ENCODE measurements at regions not wholly inside any gene's neighbourhood (a gene's known extent, or its start where the extent isn't known, plus 50 kb on each side); places are given as distances from the start of the nearest gene placed in this dataset.
"Not testable (repeated sequence)": the region's sequence is repeated elsewhere in the genome, so short reads cannot be mapped to it uniquely, and the experiment has no call there.

DNA sequence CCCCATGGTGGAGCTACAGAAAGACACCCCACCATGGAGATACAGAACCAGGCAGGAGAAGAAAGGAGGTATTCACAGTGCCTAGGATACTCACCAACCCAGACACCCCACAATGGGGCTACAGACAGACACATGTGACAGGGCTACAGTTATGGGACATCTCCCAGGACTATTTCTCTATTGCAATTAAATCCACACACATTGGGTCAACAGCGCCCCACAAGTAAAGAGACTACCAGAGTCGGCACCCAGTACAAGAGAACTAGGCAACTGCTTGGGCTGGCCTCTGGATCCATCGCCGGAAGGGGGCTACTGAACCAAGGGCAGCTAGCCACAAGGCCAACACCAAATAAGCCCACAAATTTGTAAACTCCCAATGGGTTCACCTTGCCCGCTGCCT, 310.1 kb upstream of the NCKAP5 start:
- no peak overlapping the region for H3K4me3 ChIP-seq (ENCODE audit: low read depth, low read length)
- TF ChIP-seq, protein P1, sequence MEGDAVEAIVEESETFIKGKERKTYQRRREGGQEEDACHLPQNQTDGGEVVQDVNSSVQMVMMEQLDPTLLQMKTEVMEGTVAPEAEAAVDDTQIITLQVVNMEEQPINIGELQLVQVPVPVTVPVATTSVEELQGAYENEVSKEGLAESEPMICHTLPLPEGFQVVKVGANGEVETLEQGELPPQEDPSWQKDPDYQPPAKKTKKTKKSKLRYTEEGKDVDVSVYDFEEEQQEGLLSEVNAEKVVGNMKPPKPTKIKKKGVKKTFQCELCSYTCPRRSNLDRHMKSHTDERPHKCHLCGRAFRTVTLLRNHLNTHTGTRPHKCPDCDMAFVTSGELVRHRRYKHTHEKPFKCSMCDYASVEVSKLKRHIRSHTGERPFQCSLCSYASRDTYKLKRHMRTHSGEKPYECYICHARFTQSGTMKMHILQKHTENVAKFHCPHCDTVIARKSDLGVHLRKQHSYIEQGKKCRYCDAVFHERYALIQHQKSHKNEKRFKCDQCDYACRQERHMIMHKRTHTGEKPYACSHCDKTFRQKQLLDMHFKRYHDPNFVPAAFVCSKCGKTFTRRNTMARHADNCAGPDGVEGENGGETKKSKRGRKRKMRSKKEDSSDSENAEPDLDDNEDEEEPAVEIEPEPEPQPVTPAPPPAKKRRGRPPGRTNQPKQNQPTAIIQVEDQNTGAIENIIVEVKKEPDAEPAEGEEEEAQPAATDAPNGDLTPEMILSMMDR (IDR thresholded peaks at IDR 0.05; ENCODE audit: low read depth, low read length, missing control alignments): no peak
- no peak for DNase-seq (ENCODE audit: low read depth)

GRCh38 chr2:133879703-133880102, 311.4 kb upstream of the NCKAP5 start:
- H3K4me3 ChIP-seq (ENCODE audit: low read depth, low read length): no peak overlapping the region
- DNase-seq (ENCODE audit: low read depth): no peak
- TF ChIP-seq, protein P1 (IDR thresholded peaks at IDR 0.05; ENCODE audit: low read depth, low read length, missing control alignments): no peak

DNA sequence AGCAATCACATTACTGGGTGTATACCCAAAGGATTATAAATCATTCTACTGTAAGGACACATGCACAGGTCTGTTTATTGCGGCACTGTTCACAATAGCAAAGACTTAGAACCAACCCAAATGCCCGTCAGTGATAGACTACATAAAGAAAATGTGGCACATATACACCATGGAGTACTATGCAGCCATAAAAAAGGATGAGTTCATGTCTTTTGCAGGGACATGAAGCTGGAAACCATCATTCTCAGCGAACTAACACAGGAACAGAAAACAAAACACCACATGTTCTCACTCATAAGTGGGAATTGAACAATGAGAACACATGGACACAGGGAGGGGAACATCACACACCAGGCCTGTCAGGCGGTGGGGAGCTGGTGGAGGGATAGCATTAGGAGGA, 313.9 kb upstream of the NCKAP5 start:
- DNase-seq (ENCODE audit: low read depth); H3K4me3 ChIP-seq (ENCODE audit: low read depth, low read length): not testable (repeated sequence)

DNA sequence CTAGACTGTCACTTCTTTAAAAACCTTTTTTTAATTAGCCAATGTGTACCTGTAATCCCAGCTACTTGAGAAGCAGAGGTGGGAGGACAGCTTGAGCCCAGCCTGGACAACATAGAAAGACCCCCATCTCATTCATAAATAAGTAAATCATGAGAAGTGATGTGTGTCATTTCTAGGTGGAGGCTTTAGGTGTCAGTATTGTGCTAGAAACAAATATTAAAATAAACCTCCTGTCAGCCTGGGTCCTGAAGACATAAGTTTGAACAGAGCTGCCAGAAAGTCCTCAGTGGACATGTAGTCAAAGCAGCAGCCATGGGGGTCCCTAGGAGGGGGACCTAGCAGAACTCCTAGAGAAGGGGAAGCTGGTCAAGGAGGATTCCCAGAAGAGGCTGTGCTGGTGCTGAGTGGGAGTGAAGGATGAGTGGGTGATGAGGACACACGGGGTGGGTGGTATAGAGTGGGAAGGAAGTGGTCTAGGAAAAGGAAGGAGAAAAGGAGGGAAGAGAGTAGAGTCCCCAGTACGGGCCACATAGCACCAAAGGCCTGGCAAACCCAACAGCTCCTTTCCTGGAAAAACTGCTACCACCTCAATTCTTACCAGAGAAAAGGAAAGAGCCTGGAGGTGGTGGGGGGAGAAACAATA, 316.6 kb upstream of the NCKAP5 start:
- TF ChIP-seq, protein P1 (IDR thresholded peaks at IDR 0.05; ENCODE audit: low read depth, low read length, missing control alignments): peak; percentile 38
- no peak overlapping the region for H3K4me3 ChIP-seq (ENCODE audit: low read depth, low read length)
- no peak for DNase-seq (ENCODE audit: low read depth)

GRCh38 chr2:133885847-133886246, 317.6 kb upstream of the NCKAP5 start:
- TF ChIP-seq, protein P1 (IDR thresholded peaks at IDR 0.05; ENCODE audit: low read depth, low read length, missing control alignments): no peak
- H3K4me3 ChIP-seq (ENCODE audit: low read depth, low read length): no peak overlapping the region
- DNase-seq (ENCODE audit: low read depth): no peak

DNA sequence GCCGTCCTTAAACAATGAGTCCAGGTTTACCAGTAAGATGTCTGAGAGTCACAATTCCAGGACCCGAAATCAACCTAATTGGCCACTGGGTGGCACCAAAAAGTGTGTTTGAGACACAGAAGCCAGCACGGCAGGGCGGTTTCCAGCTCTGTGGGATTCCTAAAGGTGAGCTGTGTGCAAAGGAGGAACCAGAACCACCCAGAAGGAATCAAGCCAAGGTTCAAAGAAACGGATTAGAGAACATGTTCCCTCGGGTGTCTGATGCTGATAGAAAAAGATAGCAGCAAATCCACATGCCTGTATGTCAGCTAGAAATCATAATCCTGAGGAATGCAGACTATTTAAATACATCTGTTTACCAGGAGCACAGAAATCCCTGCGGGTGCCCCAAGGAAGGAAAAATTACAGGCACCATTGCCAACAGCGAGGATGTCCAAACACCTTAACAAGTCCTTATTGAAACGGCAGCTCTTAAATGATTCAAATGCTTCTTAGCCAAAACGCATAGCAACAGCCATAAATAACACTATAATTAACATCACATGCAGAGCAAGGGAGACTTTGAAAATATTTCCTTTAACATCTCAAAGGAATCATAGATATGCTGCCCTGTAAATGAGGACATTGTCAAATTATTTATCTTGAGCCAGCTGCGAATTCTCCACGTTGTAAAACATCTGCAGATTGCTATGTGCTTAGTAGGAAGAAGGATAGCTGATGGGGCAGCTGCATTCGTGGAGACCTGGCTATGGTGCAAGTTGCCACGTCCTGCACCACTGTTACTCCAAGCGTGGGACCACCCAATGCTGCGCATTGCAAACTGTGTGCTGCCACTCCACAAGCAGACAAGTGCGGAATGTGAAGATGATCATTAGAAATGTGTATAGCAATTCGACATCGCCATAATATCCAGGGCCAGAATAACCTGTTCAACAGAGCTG, 318.7 kb upstream of the NCKAP5 start:
- peak; percentile 24 for DNase-seq (ENCODE audit: low read depth)
- TF ChIP-seq, protein P1 (IDR thresholded peaks at IDR 0.05; ENCODE audit: low read depth, low read length, missing control alignments): peak; percentile 66
- H3K4me3 ChIP-seq (ENCODE audit: low read depth, low read length): no peak overlapping the region

DNA sequence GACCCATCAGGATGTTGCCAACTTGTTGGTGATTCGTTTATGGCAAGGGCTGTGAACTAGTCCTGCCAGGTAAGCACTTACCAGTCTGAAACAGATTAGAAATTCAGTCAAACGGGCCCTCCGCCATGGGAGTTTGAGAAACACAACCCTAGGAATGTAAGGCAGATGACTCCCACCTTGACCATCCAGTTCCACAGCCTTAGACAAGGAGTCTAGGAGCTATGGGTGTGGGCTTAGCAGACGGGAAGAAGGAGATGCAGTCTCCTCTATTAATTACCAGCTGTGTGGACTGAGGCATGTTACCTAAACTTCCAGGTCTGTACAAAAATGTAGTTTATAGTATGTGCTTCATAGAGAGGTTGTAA, 319.4 kb upstream of the NCKAP5 start:
- no peak for DNase-seq (ENCODE audit: low read depth)
- H3K4me3 ChIP-seq (ENCODE audit: low read depth, low read length): no peak overlapping the region
- TF ChIP-seq, protein P1 (IDR thresholded peaks at IDR 0.05; ENCODE audit: low read depth, low read length, missing control alignments): no peak

Data from GM12864 (cell line).